HG03097 (cell line): ENCODE measurements at regions not wholly inside any gene's neighbourhood (a gene's known extent, or its start where the extent isn't known, plus 50 kb on each side); places are given as distances from the start of the nearest gene placed in this dataset.

Experiments
- ATAC-seq: cut with Tn5 transposase; IDR thresholded peaks from one replicate; pipeline ENCODE4 v1.9.1; 2021; ENCODE audit not compliant: unreplicated experiment, low FRiP score

GRCh38 chr18:72201032-72201431 is 343.1 kb downstream of the CBLN2 start:
- no peak for ATAC-seq

GRCh38 chr18:72197591-72197990 is 346.6 kb downstream of the CBLN2 start:
- no peak for ATAC-seq

GRCh38 chr18:72194072-72194471 is 350.1 kb downstream of the CBLN2 start:
- no peak for ATAC-seq

- ATAC-seq = no peak
Observed at GRCh38 chr18:72187956-72188355, 356.2 kb downstream of the CBLN2 start.

GRCh38 chr18:72181241-72181764 is 362.8 kb downstream of the CBLN2 start:
- ATAC-seq = no peak

- no peak for ATAC-seq
Observed at GRCh38 chr18:72180689-72181088, 363.5 kb downstream of the CBLN2 start.

- no peak for ATAC-seq
Observed at GRCh38 chr18:72174972-72175649, 369.0 kb downstream of the CBLN2 start.

- no peak for ATAC-seq
Observed at GRCh38 chr18:72171596-72171995, 372.5 kb downstream of the CBLN2 start.

- no peak for ATAC-seq
Observed at GRCh38 chr18:72161691-72162090, 382.5 kb downstream of the CBLN2 start.

- no peak for ATAC-seq
Observed at GRCh38 chr18:72160510-72161445, 383.4 kb downstream of the CBLN2 start.

GRCh38 chr18:72155327-72155726 is 388.8 kb downstream of the CBLN2 start:
- ATAC-seq = no peak

GRCh38 chr18:72154926-72155325 is 389.2 kb downstream of the CBLN2 start:
- ATAC-seq = no peak

- no peak for ATAC-seq
Observed at GRCh38 chr18:72152935-72153334, 391.2 kb downstream of the CBLN2 start.

- ATAC-seq = no peak
Observed at GRCh38 chr18:72147830-72148229, 396.3 kb downstream of the CBLN2 start.

GRCh38 chr18:72140007-72140406 is 404.1 kb downstream of the CBLN2 start:
- ATAC-seq = no peak

GRCh38 chr18:72128649-72129048 is 415.5 kb downstream of the CBLN2 start:
- no peak for ATAC-seq

- no peak for ATAC-seq
Observed at GRCh38 chr18:72122103-72122502, 422.0 kb downstream of the CBLN2 start.

- ATAC-seq = no peak
Observed at GRCh38 chr18:72119082-72119481, 425.1 kb downstream of the CBLN2 start.

- ATAC-seq = no peak
Observed at GRCh38 chr18:72114801-72115594, 429.1 kb downstream of the CBLN2 start.

GRCh38 chr18:72107647-72108383 is 436.3 kb downstream of the CBLN2 start:
- ATAC-seq = no peak
